HepG2 (cell line): ENCODE measurements at regions not wholly inside any gene's neighbourhood (a gene's known extent, or its start where the extent isn't known, plus 50 kb on each side); places are given as distances from the start of the nearest gene placed in this dataset.

ENCODE experiments used
- ATAC-seq: fragments of 200-7000 bp; cut with Tn5 transposase; 3 replicates; pipeline ENCODE4 v1.9.1; 2020; ENCODE audit warnings: mild to moderate bottlenecking, moderate library complexity
- BruUV-seq: library from RNA; stranded (reverse); fragments of 400-500 nt; replicated peaks from 2 replicates; lab custom pipeline; 2021; lab: Mats Ljungman, UMichigan
- CTCF ChIA-PET: fragments of 300-600 bp; formaldehyde crosslinking; extraction: SDS; loops from one replicate; lab custom pipeline; 2021; ENCODE audit warnings: low total read pairs, inconsistent platforms, low intra/inter-chr PET ratio; lab: Yijun Ruan, JAX
- POLR2A ChIA-PET: fragments of 350-600 bp; sonication (Branson Sonifier 250); formaldehyde crosslinking; loops from one replicate; lab custom pipeline; 2020; ENCODE audit warnings: antibody characterized with exemption, inconsistent platforms; lab: Yijun Ruan, JAX
- DNase-seq: peaks from one replicate; pipeline ENCODE4 v3.0.0-alpha.2; 2015; ENCODE audit warnings: low spot score
- FAIRE-seq: peaks from 3 replicates; lab custom pipeline; 2011; peaks lifted over from hg19 to GRCh38; lab: Jason Lieb, UNC
- H2AFZ ChIP-seq: one replicate; pipeline ENCODE4 v1.6.1; 2011; ENCODE audit warnings: low read length, inconsistent platforms
- H3K27ac ChIP-seq: fragments of 300-600 bp; 3 replicates; pipeline ENCODE4 v1.8.0; 2011; ENCODE audit warnings: mixed run types, mild to moderate bottlenecking, mixed read lengths, low read length, inconsistent platforms; ENCODE audit not compliant: insufficient read depth; ENCODE audit errors: extremely low read length
- H3K27me3 ChIP-seq, 2 experiments: fragments of 200-600 bp in 1 of 2; 2 replicates in 1 of 2; 3 replicates in 1 of 2; pipeline versions ENCODE4 v1.6.0 to v1.8.0; 2011; ENCODE audit warnings: low read length in 2 of 2, mild to moderate bottlenecking in 2 of 2, moderate library complexity in 2 of 2, inconsistent platforms in 1 of 2; ENCODE audit not compliant: insufficient read depth in 2 of 2, control insufficient read depth in 1 of 2
- H3K36me3 ChIP-seq, 2 experiments: fragments of 200-600 bp in 1 of 2; replicated peaks in 1 of 2; 2 replicates in 1 of 2; 3 replicates in 1 of 2; pipeline versions ENCODE4 v1.5.1 to v1.8.0; 2011; ENCODE audit warnings: low read length in 2 of 2, inconsistent platforms in 1 of 2; ENCODE audit not compliant: insufficient read depth in 2 of 2, control insufficient read depth in 1 of 2
- H3K4me1 ChIP-seq: 2 replicates; pipeline ENCODE4 v1.5.1; 2012; ENCODE audit warnings: low read length, inconsistent platforms; ENCODE audit not compliant: insufficient read depth
- H3K4me2 ChIP-seq: 2 replicates; pipeline ENCODE4 v1.6.0; 2011; ENCODE audit warnings: low read depth, low read length, inconsistent platforms
- H3K4me3 ChIP-seq, 3 experiments: fragments of 200-600 bp in 1 of 3; sonication (generic), shearing (Covaris generic) in 1 of 3; replicated peaks in 1 of 3; 2 replicates each; pipeline ENCODE4 v1.5.1; 2011 to 2016; ENCODE audit warnings: low read length in 3 of 3, inconsistent platforms in 2 of 3, low read depth in 2 of 3, mild to moderate bottlenecking in 2 of 3, control low read depth in 1 of 3, mixed read lengths in 1 of 3; ENCODE audit not compliant: insufficient read depth in 1 of 3
- H3K79me2 ChIP-seq: one replicate; pipeline ENCODE4 v1.6.1; 2011; ENCODE audit warnings: low read length, inconsistent platforms; ENCODE audit not compliant: insufficient read depth
- H3K9ac ChIP-seq: 2 replicates; pipeline ENCODE4 v1.6.0; 2011; ENCODE audit warnings: mild to moderate bottlenecking, low read depth, low read length, inconsistent platforms; ENCODE audit not compliant: insufficient read depth
- H3K9me3 ChIP-seq: 2 replicates; pipeline ENCODE4 v1.5.1; 2012; ENCODE audit warnings: mild to moderate bottlenecking, low read length
- H4K20me1 ChIP-seq: 2 replicates; pipeline ENCODE4 v1.6.0; 2011; ENCODE audit warnings: inconsistent platforms, mild to moderate bottlenecking, low read length, moderate library complexity; ENCODE audit not compliant: insufficient read depth
- ARID2 ChIP-seq: sonication (generic); formaldehyde crosslinking; IDR thresholded peaks from 2 replicates; pipeline ENCODE4 v1.8.1; 2022; ENCODE audit warnings: mild to moderate bottlenecking, missing genetic modification reagents, borderline replicate concordance
- CHD2 ChIP-seq: IDR thresholded peaks from 2 replicates; pipeline ENCODE4 v1.6.1; 2011; ENCODE audit warnings: low read depth, low read length, improper control_type of control experiment
- E2F5 ChIP-seq: sonication (generic); formaldehyde crosslinking; conservative IDR thresholded peaks from 2 replicates; pipeline ENCODE4 v1.4.0; 2020; ENCODE audit warnings: missing genetic modification reagents
- HOMEZ ChIP-seq: IDR thresholded peaks from 2 replicates; pipeline ENCODE4 v1.6.1; 2016; ENCODE audit warnings: low read depth
- KIAA2018 ChIP-seq: sonication (generic); formaldehyde crosslinking; IDR thresholded peaks from 2 replicates; pipeline ENCODE4 v1.5.0; 2020; ENCODE audit warnings: mild to moderate bottlenecking, missing genetic modification reagents, borderline replicate concordance
- SIN3A ChIP-seq: IDR thresholded peaks from 2 replicates; pipeline ENCODE4 v1.6.1; 2011; ENCODE audit warnings: low read depth, mild to moderate bottlenecking, control low read depth, low read length, borderline replicate concordance
- SMAD1 ChIP-seq: sonication (generic); formaldehyde crosslinking; IDR thresholded peaks from 2 replicates; pipeline ENCODE4 v1.4.0; 2020; ENCODE audit warnings: missing genetic modification reagents, low read depth, mild to moderate bottlenecking, borderline replicate concordance
- TMF1 ChIP-seq: sonication (generic); formaldehyde crosslinking; IDR thresholded peaks from 2 replicates; pipeline ENCODE4 v1.8.1; 2022; ENCODE audit warnings: low read depth, missing genetic modification reagents
- ZNF362 ChIP-seq: sonication (generic); formaldehyde crosslinking; IDR thresholded peaks from 2 replicates; pipeline ENCODE4 v1.4.0; 2020; ENCODE audit warnings: missing genetic modification reagents, mild to moderate bottlenecking, borderline replicate concordance
- ZNF556 ChIP-seq: sonication (generic); formaldehyde crosslinking; IDR thresholded peaks from 2 replicates; pipeline ENCODE4 v1.4.0; 2020; ENCODE audit warnings: mild to moderate bottlenecking, missing genetic modification reagents, borderline replicate concordance
- ZNF616 ChIP-seq: sonication (generic); formaldehyde crosslinking; IDR thresholded peaks from 2 replicates; pipeline ENCODE4 v1.5.0; 2020; ENCODE audit warnings: low read depth, mild to moderate bottlenecking, missing genetic modification reagents
- ZNF816 ChIP-seq: sonication (generic); formaldehyde crosslinking; IDR thresholded peaks from 2 replicates; pipeline ENCODE4 v1.8.0; 2022; ENCODE audit warnings: missing genetic modification reagents, mild to moderate bottlenecking, borderline replicate concordance
- ZNF83 ChIP-seq: sonication (generic); formaldehyde crosslinking; IDR thresholded peaks from 2 replicates; pipeline ENCODE4 v1.4.0; 2020; ENCODE audit warnings: missing genetic modification reagents, mild to moderate bottlenecking, borderline replicate concordance
- ZSCAN12 ChIP-seq: sonication (generic); formaldehyde crosslinking; IDR thresholded peaks from 2 replicates; pipeline ENCODE4 v1.9.0; 2021; ENCODE audit warnings: mild to moderate bottlenecking, missing genetic modification reagents
- WGBS: methylation state at CpG from one replicate; pipeline ENCODE4 v1.1.6; 2017; ENCODE audit warnings: low lambda C conversion rate; 5-methylcytosine and 5-hydroxymethylcytosine counted together
- in situ Hi-C: cut with HindIII; loops from 2 replicates; pipeline ENCODE4 v1.10.0; 2017; ENCODE audit warnings: low pct_unique_long_range_greater_than_20kb; ENCODE audit not compliant: extremely low pct_ligation_motif_present
- intact Hi-C: fragments of 100-400 bp; cut with micrococcal nuclease; formaldehyde crosslinking; loops from one replicate; pipeline ENCODE4 v1.10.0; 2022; ENCODE audit not compliant: unreplicated experiment

- Histone ChIP-seq H3K4me1 (no peaks in the 10 kb centered on the region), H3K4me2 (no peak overlapping the region), H3K9me3 (no peaks in the 10 kb centered on the region), H3K4me3 (no peak overlapping the region), H4K20me1 (no peaks in the 10 kb centered on the region), H2AFZ (no peak overlapping the region), H3K79me2 (no peaks in the 10 kb centered on the region), H3K27me3 (no peaks in the 10 kb centered on the region; a peak in 1 of 5 replicates), H3K9ac (no peak overlapping the region), H3K27ac (no peak overlapping the region), H3K36me3 (no peaks in the 10 kb centered on the region)
- 0% methylated on average over 2 of the region's 2 CpGs for WGBS
- intact Hi-C loops = no loop called here
- FAIRE-seq (no peak), DNase-seq (no peak), ATAC-seq (no peak)
- no TSS peak for BruUV-seq
- ChIA-PET POLR2A (no interaction called here), CTCF (no interaction called here)
- in situ Hi-C loops = no loop called here
- TF ChIP-seq SIN3A (no peak), ZNF83 (CRISPR knock-in tag) (no peak), CHD2 (no peak), ARID2 (no peak), TMF1 (no peak), KIAA2018 (CRISPR knock-in tag) (no peak), ZNF362 (CRISPR knock-in tag) (no peak), ZNF816 (no peak), ZSCAN12 (CRISPR knock-in tag) (no peak), HOMEZ (CRISPR knock-in tag) (no peak), ZNF556 (CRISPR knock-in tag) (no peak), E2F5 (CRISPR knock-in tag) (no peak), SMAD1 (CRISPR knock-in tag) (no peak), ZNF616 (CRISPR knock-in tag) (no peak)
Measured at GRCh38 chr1:34631126-34631525, 123.7 kb upstream of the GJB5 start.
